K562 (cell line): ENCODE measurements at regions not wholly inside any gene's neighbourhood (a gene's known extent, or its start where the extent isn't known, plus 50 kb on each side); places are given as distances from the start of the nearest gene placed in this dataset.

ENCODE experiments used
- ATAC-seq: fragments of 200-7000 bp; cut with Tn5 transposase; 3 replicates; pipeline ENCODE4 v1.9.1; 2020; ENCODE audit warnings: moderate library complexity
- BruUV-seq: library from RNA; stranded (reverse); fragments of 400-500 nt; replicated peaks from 2 replicates; lab custom pipeline; 2021; lab: Mats Ljungman, UMichigan
- CTCF ChIA-PET: fragments of 300-600 bp; formaldehyde crosslinking; extraction: SDS; loops from one replicate; lab custom pipeline; 2021; ENCODE audit warnings: low intra/inter-chr PET ratio; lab: Yijun Ruan, JAX
- POLR2A ChIA-PET: fragments of 300-600, 350-650 bp; sonication (Branson Sonifier 250); formaldehyde crosslinking; extraction: SDS; loops from one replicate; lab custom pipeline; 2021; ENCODE audit warnings: antibody characterized with exemption, inconsistent platforms; lab: Yijun Ruan, JAX
- DNase-seq, 4 experiments: peaks; one replicate each; pipeline versions ENCODE4 v3.0.0 to v3.0.0-alpha.2; 2011 to 2018; ENCODE audit warnings: low spot score in 3 of 4, mixed read lengths in 3 of 4; ENCODE audit errors: extremely low read depth in 1 of 4
- FAIRE-seq: peaks from 2 replicates; lab custom pipeline; 2011; peaks lifted over from hg19 to GRCh38; lab: Jason Lieb, UNC
- H2AFZ ChIP-seq: 2 replicates; pipeline ENCODE4 v1.6.0; 2011; ENCODE audit warnings: low read depth, low read length, control low read depth, inconsistent platforms
- H3K27ac ChIP-seq: fragments of 200-600 bp; 3 replicates; pipeline ENCODE4 v1.8.0; 2011; ENCODE audit warnings: low read depth, mild to moderate bottlenecking, control low read depth, inconsistent platforms, low read length, moderate library complexity, mixed read lengths; ENCODE audit errors: extremely low read depth
- H3K27me3 ChIP-seq, 2 experiments: fragments of 300-600 bp in 1 of 2; 2 replicates in 1 of 2; 3 replicates in 1 of 2; pipeline versions ENCODE4 v1.6.0 to v1.8.0; 2011; ENCODE audit warnings: inconsistent platforms in 2 of 2, low read length in 2 of 2, mild to moderate bottlenecking in 1 of 2, mixed read lengths in 1 of 2, moderate library complexity in 1 of 2; ENCODE audit not compliant: control insufficient read depth in 2 of 2, insufficient read depth in 2 of 2
- H3K36me3 ChIP-seq: fragments of 300-600 bp; 3 replicates; pipeline ENCODE4 v1.8.0; 2011; ENCODE audit warnings: mild to moderate bottlenecking, low read length, inconsistent platforms; ENCODE audit not compliant: control insufficient read depth, insufficient read depth
- H3K4me1 ChIP-seq, 2 experiments: fragments of 200-600 bp in 1 of 2; replicated peaks in 1 of 2; 2 replicates in 1 of 2; 3 replicates in 1 of 2; pipeline versions ENCODE4 v1.5.1 to v1.8.0; 2011; ENCODE audit warnings: inconsistent platforms in 2 of 2, low read length in 2 of 2, mild to moderate bottlenecking in 1 of 2, mixed read lengths in 1 of 2, moderate library complexity in 1 of 2; ENCODE audit not compliant: control insufficient read depth in 2 of 2, insufficient read depth in 2 of 2
- H3K4me2 ChIP-seq: 2 replicates; pipeline ENCODE4 v1.6.1; 2011; ENCODE audit warnings: low read length, control low read depth, inconsistent platforms, mixed read lengths; ENCODE audit not compliant: insufficient read depth
- H3K4me3 ChIP-seq: fragments of 200-600 bp; sonication (generic), shearing (Covaris generic); 2 replicates; pipeline ENCODE4 v1.5.1; 2016; ENCODE audit warnings: control low read depth, inconsistent platforms
- H3K79me2 ChIP-seq: fragments of 200-600 bp; 3 replicates; pipeline ENCODE4 v1.8.0; 2011; ENCODE audit warnings: low read length, inconsistent platforms; ENCODE audit not compliant: control insufficient read depth, insufficient read depth
- H3K9ac ChIP-seq, 2 experiments: 2 replicates each; pipeline versions ENCODE4 v1.6.0 to v1.6.1; 2011; ENCODE audit warnings: low read depth in 2 of 2, low read length in 2 of 2, control low read depth in 1 of 2, inconsistent platforms in 1 of 2, mild to moderate bottlenecking in 1 of 2, mixed read lengths in 1 of 2; ENCODE audit not compliant: insufficient read depth in 1 of 2
- H3K9me1 ChIP-seq: one replicate; pipeline ENCODE4 v1.6.0; 2011; ENCODE audit warnings: inconsistent platforms, mild to moderate bottlenecking, low read length, moderate library complexity; ENCODE audit not compliant: control insufficient read depth, insufficient read depth
- H3K9me3 ChIP-seq: replicated peaks from 2 replicates; pipeline ENCODE4 v1.5.1; 2011; ENCODE audit warnings: low read depth, low read length, inconsistent platforms; ENCODE audit not compliant: control insufficient read depth, insufficient read depth
- H4K20me1 ChIP-seq: replicated peaks from 2 replicates; pipeline ENCODE4 v1.6.1; 2011; ENCODE audit warnings: low read length, inconsistent platforms, mixed read lengths; ENCODE audit not compliant: control insufficient read depth, insufficient read depth
- CHD2 ChIP-seq: IDR thresholded peaks from 2 replicates; pipeline ENCODE4 v1.6.1; 2011; ENCODE audit warnings: low read depth, low read length
- DDX20 ChIP-seq: fragments of 450-650 bp; IDR thresholded peaks from 2 replicates; pipeline ENCODE4 v1.6.1; 2016; ENCODE audit warnings: missing genetic modification characterization, low read depth, mild to moderate bottlenecking, missing compliant biosample characterization, moderate library complexity
- ELF1 ChIP-seq: fragments of 200-800 bp; sonication (Bioruptor generic); IDR thresholded peaks from 2 replicates; pipeline ENCODE4 v1.6.1; 2016; ENCODE audit warnings: missing genetic modification characterization, missing compliant biosample characterization
- FOXP1 ChIP-seq: sonication (generic); formaldehyde crosslinking; IDR thresholded peaks from 2 replicates; pipeline ENCODE4 v1.8.0; 2022; ENCODE audit warnings: mild to moderate bottlenecking, missing genetic modification reagents
- MAZ ChIP-seq, 2 experiments: fragments of 450-650 bp in 1 of 2; sonication (generic) in 1 of 2; formaldehyde crosslinking; IDR thresholded peaks in 1 of 2; conservative IDR thresholded peaks in 1 of 2; 2 replicates each; pipeline versions ENCODE4 v1.4.0 to v1.5.0; 2020; ENCODE audit warnings: mild to moderate bottlenecking in 1 of 2, missing genetic modification reagents in 1 of 2
- NFE2L1 ChIP-seq: fragments of 450-650 bp; IDR thresholded peaks from 2 replicates; pipeline ENCODE4 v1.6.1; 2016; ENCODE audit warnings: missing genetic modification characterization, low read depth, mild to moderate bottlenecking, missing compliant biosample characterization, moderate library complexity, borderline replicate concordance
- POLR2B ChIP-seq: fragments of 450-650 bp; IDR thresholded peaks from 2 replicates; pipeline ENCODE4 v1.6.1; 2018; ENCODE audit warnings: low read depth; ENCODE audit not compliant: partially characterized antibody
- RBM15 ChIP-seq: fragments of 200-400 bp; formaldehyde crosslinking; IDR thresholded peaks from 2 replicates; pipeline ENCODE4 v1.6.1; 2018; ENCODE audit warnings: mild to moderate bottlenecking, low read length, moderate library complexity; ENCODE audit not compliant: insufficient read depth
- ZBTB1 ChIP-seq: sonication (generic); formaldehyde crosslinking; IDR thresholded peaks from 2 replicates; pipeline ENCODE4 v1.8.1; 2023; ENCODE audit warnings: missing genetic modification reagents, low read depth, mild to moderate bottlenecking, borderline replicate concordance
- ZNF124 ChIP-seq: sonication (generic); formaldehyde crosslinking; IDR thresholded peaks from 2 replicates; pipeline ENCODE4 v1.8.1; 2022; ENCODE audit warnings: missing genetic modification reagents
- ZNF324 ChIP-seq: fragments of 250-450 bp; sonication (Bioruptor Pico); IDR thresholded peaks from 2 replicates; pipeline ENCODE4 v1.4.0; 2020; ENCODE audit warnings: mild to moderate bottlenecking
- ZZZ3 ChIP-seq: fragments of 450-650 bp; IDR thresholded peaks from 2 replicates; pipeline ENCODE4 v1.6.1; 2016; ENCODE audit warnings: antibody characterized with exemption, mild to moderate bottlenecking, moderate library complexity
- WGBS: fragments of 100-300 bp; shearing (Covaris generic); methylation state at CpG from one replicate; pipeline ENCODE4 v1.1.6; 2016; ENCODE audit warnings: low coverage, mixed read lengths; ENCODE audit not compliant: insufficient coverage; ENCODE audit errors: missing lambda C conversion rate; 5-methylcytosine and 5-hydroxymethylcytosine counted together
- in situ Hi-C: fragments of 300-500 bp; cut with MboI; formaldehyde crosslinking; loops from 4 replicates; pipeline ENCODE4 v1.15.0; 2018; ENCODE audit warnings: inconsistent platforms, mixed read lengths
- intact Hi-C: fragments of 100-400 bp; cut with micrococcal nuclease; formaldehyde crosslinking; loops from 2 replicates; pipeline ENCODE4 v1.14.2; 2022
- TF ChIP-seq, protein P1 (sequence below): fragments of 250-450 bp; sonication (Bioruptor Pico); IDR thresholded peaks from 2 replicates; pipeline ENCODE4 v1.8.0; 2022; ENCODE audit warnings: moderate library complexity, mild to moderate bottlenecking, inconsistent platforms
- TF ChIP-seq, protein P2 (sequence below): sonication (generic); formaldehyde crosslinking; IDR thresholded peaks from 2 replicates; pipeline ENCODE4 v1.8.0; 2022; ENCODE audit warnings: mild to moderate bottlenecking, missing genetic modification reagents
- TF ChIP-seq, protein P3 (sequence below): fragments of 450-650 bp; IDR thresholded peaks from 2 replicates; pipeline ENCODE4 v1.6.1; 2018; ENCODE audit warnings: mild to moderate bottlenecking, low read depth; ENCODE audit not compliant: partially characterized antibody
- TF ChIP-seq, protein P4 (sequence below): sonication (generic); formaldehyde crosslinking; IDR thresholded peaks from 2 replicates; pipeline ENCODE4 v1.5.0; 2020; ENCODE audit warnings: missing genetic modification reagents

DNA sequence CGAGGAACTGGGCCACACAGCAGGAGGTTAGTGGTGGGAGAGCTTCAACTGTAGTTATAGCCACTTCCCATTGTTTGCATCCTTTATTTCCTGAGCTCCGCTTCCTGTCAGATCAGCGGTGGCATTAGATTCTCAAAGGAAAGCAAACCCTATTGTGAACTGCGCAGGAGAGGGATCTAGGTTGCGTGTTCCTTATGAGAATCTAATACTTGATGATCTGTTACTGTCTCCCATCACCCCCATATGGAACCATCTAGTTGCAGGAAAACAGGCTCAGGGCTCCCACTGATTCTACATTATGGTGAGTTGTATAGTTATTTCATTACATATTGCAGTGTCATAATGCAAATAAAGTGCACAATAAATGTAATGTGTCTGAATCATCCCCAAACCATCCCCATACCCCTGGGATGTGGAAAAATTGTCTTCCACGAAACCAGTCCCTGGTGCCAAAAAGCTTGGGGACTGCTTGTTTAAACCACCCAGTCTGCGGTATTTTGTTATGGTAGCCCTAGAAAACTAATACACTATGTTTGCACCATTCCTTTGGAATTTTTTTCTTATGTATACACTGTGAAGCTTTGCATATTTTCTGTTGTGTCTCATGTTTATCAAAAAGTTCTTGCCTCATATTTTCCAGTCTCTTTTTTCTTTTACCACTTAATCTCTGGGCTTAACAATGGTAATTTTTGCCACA, 136.6 kb upstream of the IVNS1ABP start:
- Histone ChIP-seq H3K9me3 (no peaks in the 10 kb centered on the region), H3K9ac (no peak overlapping the region), H2AFZ (no peak overlapping the region), H3K9me1 (no peaks in the 10 kb centered on the region), H3K4me3 (no peak overlapping the region), H3K4me2 (no peak overlapping the region), H3K36me3 (no peaks in the 10 kb centered on the region), H3K27me3 (peaks cover 7 to 9% of the 10 kb centered on the region in 2 experiments; a peak in 3 of 5 replicates), H3K79me2 (no peaks in the 10 kb centered on the region), H3K27ac (no peak overlapping the region), H4K20me1 (no peaks in the 10 kb centered on the region), H3K4me1 (no peaks in the 10 kb centered on the region)
- WGBS, result 11% methylated on average over 7 of the region's 7 CpGs
- ChIA-PET CTCF (no interaction called here), POLR2A (no interaction called here)
- intact Hi-C loops, result no loop called here
- TF ChIP-seq, protein P1, sequence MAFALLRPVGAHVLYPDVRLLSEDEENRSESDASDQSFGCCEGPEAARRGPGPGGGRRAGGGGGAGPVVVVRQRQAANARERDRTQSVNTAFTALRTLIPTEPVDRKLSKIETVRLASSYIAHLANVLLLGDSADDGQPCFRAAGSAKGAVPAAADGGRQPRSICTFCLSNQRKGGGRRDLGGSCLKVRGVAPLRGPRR (CRISPR knock-in tag), result no peak
- no peak for TF ChIP-seq ZZZ3
- TF ChIP-seq CHD2, result no peak
- TF ChIP-seq ZNF324 (CRISPR knock-in tag), result no peak
- no peak for TF ChIP-seq ZNF124 (CRISPR knock-in tag)
- TF ChIP-seq ZBTB1 (CRISPR knock-in tag), result no peak
- no peak for TF ChIP-seq NFE2L1 (tag)
- no peak for TF ChIP-seq ELF1 (tag)
- no peak for TF ChIP-seq POLR2B
- no peak for TF ChIP-seq DDX20 (tag)
- TF ChIP-seq MAZ (CRISPR knock-in tag; conservative IDR thresholded peaks at IDR 0.05 in 1 of 2, IDR thresholded peaks at IDR 0.05 in 1 of 2), result no peak
- TF ChIP-seq, protein P2, sequence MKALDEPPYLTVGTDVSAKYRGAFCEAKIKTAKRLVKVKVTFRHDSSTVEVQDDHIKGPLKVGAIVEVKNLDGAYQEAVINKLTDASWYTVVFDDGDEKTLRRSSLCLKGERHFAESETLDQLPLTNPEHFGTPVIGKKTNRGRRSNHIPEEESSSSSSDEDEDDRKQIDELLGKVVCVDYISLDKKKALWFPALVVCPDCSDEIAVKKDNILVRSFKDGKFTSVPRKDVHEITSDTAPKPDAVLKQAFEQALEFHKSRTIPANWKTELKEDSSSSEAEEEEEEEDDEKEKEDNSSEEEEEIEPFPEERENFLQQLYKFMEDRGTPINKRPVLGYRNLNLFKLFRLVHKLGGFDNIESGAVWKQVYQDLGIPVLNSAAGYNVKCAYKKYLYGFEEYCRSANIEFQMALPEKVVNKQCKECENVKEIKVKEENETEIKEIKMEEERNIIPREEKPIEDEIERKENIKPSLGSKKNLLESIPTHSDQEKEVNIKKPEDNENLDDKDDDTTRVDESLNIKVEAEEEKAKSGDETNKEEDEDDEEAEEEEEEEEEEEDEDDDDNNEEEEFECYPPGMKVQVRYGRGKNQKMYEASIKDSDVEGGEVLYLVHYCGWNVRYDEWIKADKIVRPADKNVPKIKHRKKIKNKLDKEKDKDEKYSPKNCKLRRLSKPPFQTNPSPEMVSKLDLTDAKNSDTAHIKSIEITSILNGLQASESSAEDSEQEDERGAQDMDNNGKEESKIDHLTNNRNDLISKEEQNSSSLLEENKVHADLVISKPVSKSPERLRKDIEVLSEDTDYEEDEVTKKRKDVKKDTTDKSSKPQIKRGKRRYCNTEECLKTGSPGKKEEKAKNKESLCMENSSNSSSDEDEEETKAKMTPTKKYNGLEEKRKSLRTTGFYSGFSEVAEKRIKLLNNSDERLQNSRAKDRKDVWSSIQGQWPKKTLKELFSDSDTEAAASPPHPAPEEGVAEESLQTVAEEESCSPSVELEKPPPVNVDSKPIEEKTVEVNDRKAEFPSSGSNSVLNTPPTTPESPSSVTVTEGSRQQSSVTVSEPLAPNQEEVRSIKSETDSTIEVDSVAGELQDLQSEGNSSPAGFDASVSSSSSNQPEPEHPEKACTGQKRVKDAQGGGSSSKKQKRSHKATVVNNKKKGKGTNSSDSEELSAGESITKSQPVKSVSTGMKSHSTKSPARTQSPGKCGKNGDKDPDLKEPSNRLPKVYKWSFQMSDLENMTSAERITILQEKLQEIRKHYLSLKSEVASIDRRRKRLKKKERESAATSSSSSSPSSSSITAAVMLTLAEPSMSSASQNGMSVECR (CRISPR knock-in tag), result no peak
- TF ChIP-seq RBM15, result no peak
- no peak for TF ChIP-seq FOXP1 (CRISPR knock-in tag)
- TF ChIP-seq, protein P3, sequence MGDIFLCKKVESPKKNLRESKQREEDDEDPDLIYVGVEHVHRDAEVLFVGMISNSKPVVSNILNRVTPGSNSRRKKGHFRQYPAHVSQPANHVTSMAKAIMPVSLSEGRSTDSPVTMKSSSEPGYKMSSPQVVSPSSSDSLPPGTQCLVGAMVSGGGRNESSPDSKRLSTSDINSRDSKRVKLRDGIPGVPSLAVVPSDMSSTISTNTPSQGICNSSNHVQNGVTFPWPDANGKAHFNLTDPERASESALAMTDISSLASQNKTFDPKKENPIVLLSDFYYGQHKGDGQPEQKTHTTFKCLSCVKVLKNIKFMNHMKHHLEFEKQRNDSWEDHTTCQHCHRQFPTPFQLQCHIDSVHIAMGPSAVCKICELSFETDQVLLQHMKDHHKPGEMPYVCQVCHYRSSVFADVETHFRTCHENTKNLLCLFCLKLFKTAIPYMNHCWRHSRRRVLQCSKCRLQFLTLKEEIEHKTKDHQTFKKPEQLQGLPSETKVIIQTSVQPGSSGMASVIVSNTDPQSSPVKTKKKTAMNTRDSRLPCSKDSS, result no peak
- TF ChIP-seq, protein P4, sequence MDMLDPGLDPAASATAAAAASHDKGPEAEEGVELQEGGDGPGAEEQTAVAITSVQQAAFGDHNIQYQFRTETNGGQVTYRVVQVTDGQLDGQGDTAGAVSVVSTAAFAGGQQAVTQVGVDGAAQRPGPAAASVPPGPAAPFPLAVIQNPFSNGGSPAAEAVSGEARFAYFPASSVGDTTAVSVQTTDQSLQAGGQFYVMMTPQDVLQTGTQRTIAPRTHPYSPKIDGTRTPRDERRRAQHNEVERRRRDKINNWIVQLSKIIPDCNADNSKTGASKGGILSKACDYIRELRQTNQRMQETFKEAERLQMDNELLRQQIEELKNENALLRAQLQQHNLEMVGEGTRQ (CRISPR knock-in tag), result no peak
- ATAC-seq (no peak), FAIRE-seq (no peak), DNase-seq (no peak)
- no TSS peak for BruUV-seq
- in situ Hi-C loops, result no loop called here
